Psoas muscle (tissue), 7 donors: ENCODE measurements at regions not wholly inside any gene's neighbourhood (a gene's known extent, or its start where the extent isn't known, plus 50 kb on each side); places are given as distances from the start of the nearest gene placed in this dataset.

ENCODE experiments used
- ATAC-seq, 4 donors: fragments of 200-7000 bp; cut with Tn5 transposase; one replicate each; pipeline ENCODE4 v1.9.1; 2020; ENCODE audit warnings: moderate library complexity in 3 of 4, mild to moderate bottlenecking in 2 of 4
- DNase-seq, 2 donors: peaks; one replicate each; pipeline ENCODE4 v3.0.0-alpha.2; 2020
- H3K27ac ChIP-seq: fragments of 200-600 bp; one replicate; pipeline ENCODE4 v1.8.0; 2022
- H3K27me3 ChIP-seq, 3 donors: fragments of 200-600 bp in 1 of 3; one replicate each; pipeline versions ENCODE4 v1.6.1 to v1.8.0; 2013 to 2022; ENCODE audit warnings: low read length in 2 of 3, mild to moderate bottlenecking in 2 of 3, moderate library complexity in 1 of 3; ENCODE audit not compliant: insufficient read depth in 3 of 3
- H3K36me3 ChIP-seq, 2 donors: fragments of 200-600 bp in 1 of 2; one replicate each; pipeline versions ENCODE4 v1.6.1 to v1.8.0; 2013 to 2022; ENCODE audit warnings: low read depth in 1 of 2, mild to moderate bottlenecking in 1 of 2, moderate library complexity in 1 of 2; ENCODE audit not compliant: insufficient read depth in 1 of 2
- H3K4me1 ChIP-seq: fragments of 200-600 bp; one replicate; pipeline ENCODE4 v1.8.0; 2022
- H3K4me3 ChIP-seq: fragments of 200-600 bp; one replicate; pipeline ENCODE4 v1.8.0; 2022; ENCODE audit warnings: mild to moderate bottlenecking
- H3K9me3 ChIP-seq: fragments of 200-600 bp; one replicate; pipeline ENCODE4 v1.8.0; 2022
- whole genome bisulfite sequencing, 3 donors: extraction: QIAGEN DNeasy Blood & Tissue Kit; methylation state at CpG; one replicate each; pipeline versions ENCODE4 v1.1.6 to v1.1.7; 2013; 5-methylcytosine and 5-hydroxymethylcytosine counted together
- intact Hi-C, 2 donors: fragments of 100-400 bp; cut with DNase I; formaldehyde crosslinking; loops; one replicate each; pipeline versions ENCODE4 v1.11.0 to v1.14.2; 2022
- TF ChIP-seq, protein P1 (sequence below): fragments of 200-600 bp; IDR thresholded peaks from one replicate; pipeline ENCODE4 v1.8.0; 2022; ENCODE audit warnings: antibody characterized with exemption
- donor health status: healthy with polysubstance abuse.
- donor health status: DM: no; HTN: no; CAD: no; lungs with moderate emphysema.
- donor health status: Bipolar disorder and iron deficiency.
- donor health status: healthy.
- donor health status: DM: yes; HTN: yes; CAD: no.
- donor health status: DM: no; HTN: no; CAD: no.
- donor health status: DM: yes; HTN: yes; CAD: no.

GRCh38 chr6:55003719-55004430, 157.3 kb downstream of the FAM83B start:
- no peak for DNase-seq
- Histone ChIP-seq H3K4me1 (no peaks in the 10 kb centered on the region), H3K4me3 (no peak overlapping the region), H3K9me3 (no peaks in the 10 kb centered on the region), H3K36me3 (no peaks in the 10 kb centered on the region), H3K27me3 (no peaks in the 10 kb centered on the region), H3K27ac (no peak overlapping the region)
- intact Hi-C loops: no loop called here
- WGBS, 3 donors: 62 to 66% (median 66%) methylated on average over 4 of the region's 4 CpGs
- no peak for ATAC-seq
- TF ChIP-seq, protein P1, sequence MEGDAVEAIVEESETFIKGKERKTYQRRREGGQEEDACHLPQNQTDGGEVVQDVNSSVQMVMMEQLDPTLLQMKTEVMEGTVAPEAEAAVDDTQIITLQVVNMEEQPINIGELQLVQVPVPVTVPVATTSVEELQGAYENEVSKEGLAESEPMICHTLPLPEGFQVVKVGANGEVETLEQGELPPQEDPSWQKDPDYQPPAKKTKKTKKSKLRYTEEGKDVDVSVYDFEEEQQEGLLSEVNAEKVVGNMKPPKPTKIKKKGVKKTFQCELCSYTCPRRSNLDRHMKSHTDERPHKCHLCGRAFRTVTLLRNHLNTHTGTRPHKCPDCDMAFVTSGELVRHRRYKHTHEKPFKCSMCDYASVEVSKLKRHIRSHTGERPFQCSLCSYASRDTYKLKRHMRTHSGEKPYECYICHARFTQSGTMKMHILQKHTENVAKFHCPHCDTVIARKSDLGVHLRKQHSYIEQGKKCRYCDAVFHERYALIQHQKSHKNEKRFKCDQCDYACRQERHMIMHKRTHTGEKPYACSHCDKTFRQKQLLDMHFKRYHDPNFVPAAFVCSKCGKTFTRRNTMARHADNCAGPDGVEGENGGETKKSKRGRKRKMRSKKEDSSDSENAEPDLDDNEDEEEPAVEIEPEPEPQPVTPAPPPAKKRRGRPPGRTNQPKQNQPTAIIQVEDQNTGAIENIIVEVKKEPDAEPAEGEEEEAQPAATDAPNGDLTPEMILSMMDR: no peak

DNA sequence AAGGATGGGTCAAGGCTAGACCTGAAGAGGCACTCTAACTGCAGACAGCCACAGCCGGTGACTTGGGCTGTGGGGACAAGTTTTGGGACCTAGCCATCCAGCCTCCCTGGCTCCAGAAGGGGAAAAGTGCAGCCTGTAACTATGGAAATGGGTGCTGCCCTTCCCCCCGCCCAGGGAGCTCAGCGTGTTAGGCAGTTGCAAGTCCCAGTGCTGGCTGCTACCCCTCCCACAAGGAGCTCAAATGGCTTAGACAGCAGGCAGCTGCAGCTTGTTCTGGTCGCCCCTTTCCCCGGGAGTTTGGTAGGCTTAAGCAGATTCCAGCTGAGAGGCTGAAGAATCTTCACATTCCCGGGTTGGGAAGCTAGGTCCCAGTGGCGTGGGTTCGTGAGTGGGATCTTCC, 162.6 kb downstream of the FAM83B start:
- intact Hi-C loops: no loop called here
- 44 to 50% (median 46%) methylated on average over 8 of the region's 8 CpGs for WGBS, 3 donors
- Histone ChIP-seq H3K4me3 (no peak overlapping the region), H3K27ac (no peak overlapping the region), H3K36me3 (no peaks in the 10 kb centered on the region), H3K27me3 (no peaks in the 10 kb centered on the region), H3K4me1 (peaks cover 5% of the 10 kb centered on the region), H3K9me3 (no peaks in the 10 kb centered on the region)
- ATAC-seq: no peak
- TF ChIP-seq, protein P1: no peak
- DNase-seq: no peak

- H3K36me3 ChIP-seq: no peaks in the 10 kb centered on the region
- H3K4me3 ChIP-seq: no peak overlapping the region
- 58 to 74% (median 69%) methylated on average over 3 of the region's 3 CpGs for WGBS, 3 donors
- H3K9me3 ChIP-seq: no peaks in the 10 kb centered on the region
- DNase-seq (no peak), ATAC-seq (no peak)
- peaks cover 7% of the 10 kb centered on the region for H3K4me1 ChIP-seq
- intact Hi-C loops: no loop called here
- TF ChIP-seq, protein P1: no peak
- no peaks in the 10 kb centered on the region for H3K27me3 ChIP-seq
- no peak overlapping the region for H3K27ac ChIP-seq
These were observed 163.3 kb upstream of the HCRTR2 start for GRCh38 chr6:55011034-55011433.

GRCh38 chr6:55012454-55012853, 161.9 kb upstream of the HCRTR2 start:
- peaks cover 12% of the 10 kb centered on the region for H3K4me1 ChIP-seq
- no peaks in the 10 kb centered on the region for H3K9me3 ChIP-seq
- H3K27me3 ChIP-seq: no peaks in the 10 kb centered on the region
- intact Hi-C loops: no loop called here
- no peak overlapping the region for H3K27ac ChIP-seq
- no peak for ATAC-seq
- no peaks in the 10 kb centered on the region for H3K36me3 ChIP-seq
- 94 to 97% (median 96%) methylated on average over 4 of the region's 4 CpGs for WGBS, 3 donors
- TF ChIP-seq, protein P1: no peak
- H3K4me3 ChIP-seq: no peak overlapping the region
- DNase-seq: no peak
